Prostate gland (tissue), 2 donors: ENCODE measurements at regions not wholly inside any gene's neighbourhood (a gene's known extent, or its start where the extent isn't known, plus 50 kb on each side); places are given as distances from the start of the nearest gene placed in this dataset.

ENCODE experiments used
- CTCF ChIP-seq, 4 experiments: fragments of 200-600 bp in 2 of 4; fragments of 450-650 bp in 2 of 4; sonication (generic) in 2 of 4; IDR thresholded peaks; 1 replicate in 3 of 4; 2 replicates in 1 of 4; pipeline ENCODE4 v1.5.1; 2016 to 2019; ENCODE audit warnings: antibody characterized with exemption in 4 of 4, mild to moderate bottlenecking in 2 of 4, moderate library complexity in 2 of 4
- POLR2A ChIP-seq: fragments of 450-650 bp; IDR thresholded peaks from one replicate; pipeline ENCODE4 v1.6.1; 2016; ENCODE audit warnings: antibody characterized with exemption, mild to moderate bottlenecking
- POLR2AphosphoS5 ChIP-seq: sonication (generic); formaldehyde crosslinking; IDR thresholded peaks from one replicate; pipeline ENCODE4 v1.6.1; 2017; ENCODE audit warnings: antibody characterized with exemption

DNA sequence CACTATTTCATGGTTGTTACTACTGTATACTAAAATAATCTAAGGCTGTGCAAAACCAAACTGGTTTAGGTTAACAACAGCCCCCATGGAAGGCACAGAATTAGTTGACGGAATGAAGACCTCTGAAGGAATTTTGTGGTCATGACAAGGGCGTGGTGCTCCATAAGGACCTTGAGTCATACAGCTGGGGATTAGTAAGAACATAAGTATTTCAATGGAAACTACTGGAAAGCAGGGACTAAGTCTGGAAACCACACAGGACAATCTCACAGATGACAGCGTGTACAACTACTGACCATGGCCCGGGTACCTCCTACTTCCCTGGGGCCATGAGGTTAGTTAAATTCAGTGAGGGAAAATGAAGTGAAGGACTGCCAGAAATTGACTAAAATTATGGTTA is 98.5 kb upstream of the PLEKHA5 start:
- TF ChIP-seq CTCF (IDR thresholded peaks at IDR 0.05) (no peak), POLR2A (no peak), POLR2AphosphoS5 (no peak)
